ENCODE measurements at regions not wholly inside any gene's neighbourhood (a gene's known extent, or its start where the extent isn't known, plus 50 kb on each side); places are given as distances from the start of the nearest gene placed in this dataset.

DNA sequence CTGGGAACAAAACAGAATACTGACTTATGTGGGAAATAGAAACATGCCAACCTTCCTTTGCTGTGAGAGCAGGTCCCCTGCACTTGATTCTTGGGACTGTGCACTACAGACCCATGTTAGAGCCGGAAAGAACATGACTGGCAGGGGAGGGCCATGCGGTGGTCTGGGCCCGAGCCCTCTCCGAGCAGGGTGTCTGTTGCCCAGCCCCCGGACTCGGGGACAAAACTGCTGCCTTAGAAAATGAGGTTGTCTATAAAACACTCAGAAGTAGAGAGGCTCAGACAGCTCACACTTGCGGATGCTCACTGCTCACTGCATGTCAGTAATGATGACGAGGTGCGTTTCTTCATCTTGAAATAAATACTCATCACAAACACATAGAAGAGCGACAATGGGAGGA, 270.7 kb upstream of the HDAC4 start:
- H3K27ac Mint-ChIP-seq, result no peak overlapping the region
- H3K4me3 Mint-ChIP-seq, result no peak overlapping the region
- no peaks in the 10 kb centered on the region for H3K4me1 Mint-ChIP-seq (ENCODE audit: low read depth)
- no peak for DNase-seq
- H3K36me3 Mint-ChIP-seq (ENCODE audit: insufficient read depth in 2 of 2), result no peaks in the 10 kb centered on the region
- no peaks in the 10 kb centered on the region for H3K27me3 Mint-ChIP-seq (ENCODE audit: low read depth)
- H3K9me3 Mint-ChIP-seq, result no peaks in the 10 kb centered on the region
- no peak for ATAC-seq (replicated peaks in 1 of 2)

DNA sequence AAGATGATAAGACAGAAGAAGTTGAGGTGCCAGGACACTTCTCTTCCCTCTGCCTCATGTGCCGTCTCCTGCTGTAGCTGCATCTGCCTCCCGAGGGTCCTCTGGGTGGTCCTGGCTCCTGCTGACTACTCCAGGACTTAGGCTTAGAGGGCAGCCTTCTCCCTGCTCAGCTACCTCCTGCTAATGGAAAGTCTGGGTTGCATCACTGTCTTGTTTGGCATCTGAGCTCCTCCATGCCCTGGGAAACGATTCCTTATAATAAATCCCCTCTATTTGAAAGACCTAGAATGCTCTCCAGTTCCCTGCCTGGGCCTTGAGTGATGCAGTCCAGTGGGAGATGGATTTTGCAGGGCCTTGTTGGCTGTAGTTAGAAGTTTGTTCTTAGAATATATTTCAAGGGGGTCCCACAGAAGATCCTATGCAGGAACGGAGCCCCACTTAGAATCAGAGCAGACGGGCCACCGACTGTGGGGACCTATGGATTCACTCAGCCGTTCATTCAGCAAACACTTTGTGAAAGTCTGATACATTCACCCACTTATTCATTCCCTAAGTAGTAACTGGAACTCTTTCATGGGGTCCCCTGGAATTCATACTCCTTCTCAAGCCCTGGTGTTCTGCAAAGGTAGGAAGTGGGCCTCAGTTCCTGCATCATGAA, 269.8 kb upstream of the HDAC4 start:
- no peaks in the 10 kb centered on the region for H3K9me3 Mint-ChIP-seq
- H3K36me3 Mint-ChIP-seq (ENCODE audit: insufficient read depth in 2 of 2), result no peaks in the 10 kb centered on the region
- ATAC-seq (replicated peaks in 1 of 2) (no peak), DNase-seq (no peak)
- H3K4me1 Mint-ChIP-seq (ENCODE audit: low read depth), result no peaks in the 10 kb centered on the region
- no peak overlapping the region for H3K27ac Mint-ChIP-seq
- no peak overlapping the region for H3K4me3 Mint-ChIP-seq
- H3K27me3 Mint-ChIP-seq (ENCODE audit: low read depth), result no peaks in the 10 kb centered on the region

DNA sequence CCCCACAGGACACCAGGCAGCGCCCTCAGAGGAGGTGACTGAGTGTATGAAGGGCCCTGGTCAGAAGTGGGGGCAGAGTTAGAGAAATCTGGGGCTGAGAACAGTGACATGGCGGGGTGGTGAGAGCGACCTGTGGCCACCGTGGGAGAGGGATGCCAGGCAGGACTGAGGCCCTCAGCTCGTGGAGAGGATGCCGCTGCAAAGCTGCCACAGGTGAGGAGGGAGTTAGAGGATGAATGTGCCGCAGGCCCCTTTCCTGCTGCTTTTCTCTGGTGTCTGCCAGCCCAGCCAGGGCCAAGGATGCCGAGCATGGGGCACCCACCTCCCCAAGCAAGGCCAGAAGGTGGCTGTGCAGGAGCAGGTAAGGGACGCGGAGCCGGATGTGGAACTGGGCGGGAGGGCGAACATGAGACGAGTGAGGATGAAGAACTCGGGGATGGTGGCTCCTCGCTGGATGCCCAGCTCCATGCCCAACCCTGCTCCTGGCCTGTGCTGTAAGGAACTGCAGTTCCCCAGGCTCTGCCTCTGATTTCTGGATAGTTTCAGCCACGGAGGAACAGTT, 269.2 kb upstream of the HDAC4 start:
- DNase-seq (no peak), ATAC-seq (replicated peaks in 1 of 2) (no peak)
- Mint-ChIP-seq H3K27ac (no peak overlapping the region), H3K27me3 (ENCODE audit: low read depth) (no peaks in the 10 kb centered on the region), H3K4me1 (ENCODE audit: low read depth) (no peaks in the 10 kb centered on the region), H3K36me3 (ENCODE audit: insufficient read depth in 2 of 2) (no peaks in the 10 kb centered on the region), H3K4me3 (no peak overlapping the region), H3K9me3 (no peaks in the 10 kb centered on the region)

DNA sequence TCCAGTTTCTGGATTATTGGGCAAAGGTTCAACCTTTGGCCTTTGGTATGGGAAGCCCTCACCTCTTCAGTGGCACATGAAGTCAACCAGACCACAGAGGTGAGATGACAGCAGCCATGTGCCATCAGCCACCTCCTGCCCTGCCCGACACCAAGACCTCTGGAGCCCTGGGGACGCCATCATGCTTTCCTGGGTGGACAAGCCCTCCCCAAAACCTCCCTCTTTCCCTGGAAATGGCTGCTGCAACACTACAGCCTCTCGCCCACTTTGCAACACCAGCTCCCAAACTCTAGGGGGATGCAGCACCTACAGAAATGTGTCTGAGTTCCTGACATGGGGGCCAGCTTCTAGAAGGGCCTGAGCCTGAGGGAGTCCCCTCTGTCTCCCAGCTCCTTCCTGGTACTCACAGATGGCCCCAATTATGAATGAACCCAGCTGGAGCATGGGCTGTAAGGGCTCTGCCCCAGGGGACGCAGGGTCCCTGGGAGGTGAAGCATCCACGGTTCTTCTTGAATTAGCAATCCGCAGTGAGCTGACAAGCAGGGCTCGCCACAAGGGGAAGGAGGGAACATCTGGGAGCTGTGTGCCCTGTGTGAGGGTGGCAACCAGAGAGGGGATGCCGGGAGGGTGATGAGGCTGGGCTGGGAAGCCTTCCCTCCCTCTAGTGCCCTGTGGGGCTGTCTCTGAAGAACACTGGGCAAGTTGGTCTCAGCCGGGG, 268.5 kb upstream of the HDAC4 start:
- ATAC-seq (replicated peaks in 1 of 2) (no peak), DNase-seq (no peak)
- Mint-ChIP-seq H3K27ac (no peak overlapping the region), H3K4me3 (no peak overlapping the region), H3K4me1 (ENCODE audit: low read depth) (no peaks in the 10 kb centered on the region), H3K27me3 (ENCODE audit: low read depth) (no peaks in the 10 kb centered on the region), H3K36me3 (ENCODE audit: insufficient read depth in 2 of 2) (no peaks in the 10 kb centered on the region), H3K9me3 (no peaks in the 10 kb centered on the region)

DNA sequence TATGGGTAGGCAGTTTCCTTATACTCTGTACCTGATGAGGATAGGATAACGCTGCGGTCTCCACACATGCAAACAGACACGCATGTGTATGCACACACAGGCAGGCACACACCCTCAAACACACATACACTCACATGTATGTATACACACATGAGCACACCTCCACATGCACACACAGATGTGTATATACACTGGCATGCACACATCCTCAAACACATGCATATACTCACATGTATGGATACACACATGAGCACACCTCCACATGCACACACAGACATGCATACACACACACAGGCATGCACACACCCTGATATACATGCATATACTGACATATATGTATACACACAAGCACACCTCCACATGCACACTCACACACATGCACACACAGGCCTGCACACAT, 267.8 kb upstream of the HDAC4 start:
- ATAC-seq (replicated peaks in 1 of 2) (no peak), DNase-seq (no peak)
- no peak overlapping the region for H3K27ac Mint-ChIP-seq
- H3K4me3 Mint-ChIP-seq, result no peak overlapping the region
- peaks cover 2% of the 10 kb centered on the region for H3K27me3 Mint-ChIP-seq (ENCODE audit: low read depth)
- H3K9me3 Mint-ChIP-seq, result no peaks in the 10 kb centered on the region
- H3K4me1 Mint-ChIP-seq (ENCODE audit: low read depth), result no peaks in the 10 kb centered on the region
- H3K36me3 Mint-ChIP-seq (ENCODE audit: insufficient read depth in 2 of 2), result no peaks in the 10 kb centered on the region

DNA sequence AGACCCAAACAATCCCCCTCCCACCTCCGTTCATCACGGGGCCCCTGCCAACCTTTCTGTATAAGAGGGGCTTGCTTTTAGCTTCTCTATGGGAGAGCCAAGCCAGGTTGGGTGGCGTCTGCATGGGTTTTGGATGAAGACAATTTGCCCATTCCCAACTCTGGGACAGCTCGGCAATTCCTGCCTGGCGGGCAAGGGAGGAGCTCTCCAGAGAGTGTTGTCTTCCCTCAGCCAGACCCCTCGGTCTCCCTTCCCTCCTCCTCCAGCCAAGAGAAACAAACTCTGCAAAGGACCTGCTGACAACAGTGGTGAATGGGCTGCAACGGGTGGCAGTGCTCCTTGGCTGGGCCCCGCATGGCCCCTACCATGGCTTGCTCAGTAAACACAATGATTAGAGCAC, 267.2 kb upstream of the HDAC4 start:
- peaks cover 8% of the 10 kb centered on the region for H3K27me3 Mint-ChIP-seq (ENCODE audit: low read depth)
- no peak overlapping the region for H3K27ac Mint-ChIP-seq
- DNase-seq (no peak), ATAC-seq (replicated peaks in 1 of 2) (no peak)
- no peak overlapping the region for H3K4me3 Mint-ChIP-seq
- no peaks in the 10 kb centered on the region for H3K36me3 Mint-ChIP-seq (ENCODE audit: insufficient read depth in 2 of 2)
- H3K9me3 Mint-ChIP-seq, result no peaks in the 10 kb centered on the region
- no peaks in the 10 kb centered on the region for H3K4me1 Mint-ChIP-seq (ENCODE audit: low read depth)

DNA sequence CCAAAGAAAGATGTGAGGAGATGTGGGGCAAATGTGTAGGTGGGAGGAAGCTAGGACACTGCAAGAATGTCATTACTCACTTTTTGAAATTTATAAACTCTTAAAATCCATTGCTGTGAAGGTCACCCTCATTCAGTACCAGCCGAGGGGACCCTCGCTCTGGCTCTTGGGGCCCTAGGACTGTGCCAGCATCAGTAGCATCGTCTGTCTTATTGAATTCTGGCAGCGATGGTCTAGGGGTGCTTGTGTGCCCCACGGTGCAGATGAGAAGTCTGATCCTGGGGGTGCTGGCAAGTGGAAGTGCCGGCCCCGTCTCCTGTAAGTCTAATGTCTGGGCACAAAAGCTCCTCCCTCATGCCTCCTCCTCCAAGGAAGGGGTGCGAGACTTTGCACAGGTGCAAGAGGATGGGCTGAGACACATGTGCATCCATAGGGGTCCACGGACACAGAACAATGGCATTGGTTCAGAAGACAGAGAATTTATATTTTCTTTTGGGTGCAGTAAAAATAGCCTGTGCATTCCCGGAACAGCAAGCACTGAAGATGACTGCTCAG, 266.7 kb upstream of the HDAC4 start:
- no peak for ATAC-seq (replicated peaks in 1 of 2)
- Mint-ChIP-seq H3K36me3 (ENCODE audit: insufficient read depth in 2 of 2) (no peaks in the 10 kb centered on the region), H3K4me3 (no peak overlapping the region), H3K9me3 (no peaks in the 10 kb centered on the region), H3K27me3 (ENCODE audit: low read depth) (peaks cover 10% of the 10 kb centered on the region), H3K27ac (no peak overlapping the region), H3K4me1 (ENCODE audit: low read depth) (no peaks in the 10 kb centered on the region)
- no peak for DNase-seq

DNA sequence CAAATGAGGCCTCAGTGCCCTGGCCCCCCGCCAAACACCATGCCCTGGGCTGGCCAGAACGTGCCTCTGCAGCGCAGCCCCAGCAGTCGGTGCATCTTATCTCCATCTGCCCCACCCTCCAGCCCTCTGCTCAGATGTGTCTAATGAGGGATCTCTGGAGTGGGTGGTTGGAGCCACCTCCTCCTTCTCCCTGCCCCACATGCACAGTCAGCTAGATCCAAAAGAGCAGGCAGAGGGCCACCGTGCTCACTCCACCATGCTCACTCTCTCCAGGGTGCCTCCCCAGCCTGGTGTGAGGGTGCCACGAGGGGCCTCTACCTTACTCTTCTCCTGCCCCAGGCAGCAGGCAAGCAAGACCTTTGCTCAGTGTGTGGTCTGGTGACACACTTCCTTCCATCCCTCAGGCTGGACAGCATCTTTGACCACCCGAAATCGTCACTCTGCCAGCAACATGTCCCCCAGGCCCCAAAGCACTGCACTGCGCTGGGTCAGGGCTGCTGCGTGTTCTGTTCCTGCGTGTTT, 266.1 kb upstream of the HDAC4 start:
- DNase-seq, result no peak
- ATAC-seq (replicated peaks in 1 of 2), result no peak
- no peaks in the 10 kb centered on the region for H3K4me1 Mint-ChIP-seq (ENCODE audit: low read depth)
- no peak overlapping the region for H3K4me3 Mint-ChIP-seq
- H3K36me3 Mint-ChIP-seq (ENCODE audit: insufficient read depth in 2 of 2), result no peaks in the 10 kb centered on the region
- no peak overlapping the region for H3K27ac Mint-ChIP-seq
- H3K27me3 Mint-ChIP-seq (ENCODE audit: low read depth), result peaks cover 16% of the 10 kb centered on the region
- no peaks in the 10 kb centered on the region for H3K9me3 Mint-ChIP-seq

DNA sequence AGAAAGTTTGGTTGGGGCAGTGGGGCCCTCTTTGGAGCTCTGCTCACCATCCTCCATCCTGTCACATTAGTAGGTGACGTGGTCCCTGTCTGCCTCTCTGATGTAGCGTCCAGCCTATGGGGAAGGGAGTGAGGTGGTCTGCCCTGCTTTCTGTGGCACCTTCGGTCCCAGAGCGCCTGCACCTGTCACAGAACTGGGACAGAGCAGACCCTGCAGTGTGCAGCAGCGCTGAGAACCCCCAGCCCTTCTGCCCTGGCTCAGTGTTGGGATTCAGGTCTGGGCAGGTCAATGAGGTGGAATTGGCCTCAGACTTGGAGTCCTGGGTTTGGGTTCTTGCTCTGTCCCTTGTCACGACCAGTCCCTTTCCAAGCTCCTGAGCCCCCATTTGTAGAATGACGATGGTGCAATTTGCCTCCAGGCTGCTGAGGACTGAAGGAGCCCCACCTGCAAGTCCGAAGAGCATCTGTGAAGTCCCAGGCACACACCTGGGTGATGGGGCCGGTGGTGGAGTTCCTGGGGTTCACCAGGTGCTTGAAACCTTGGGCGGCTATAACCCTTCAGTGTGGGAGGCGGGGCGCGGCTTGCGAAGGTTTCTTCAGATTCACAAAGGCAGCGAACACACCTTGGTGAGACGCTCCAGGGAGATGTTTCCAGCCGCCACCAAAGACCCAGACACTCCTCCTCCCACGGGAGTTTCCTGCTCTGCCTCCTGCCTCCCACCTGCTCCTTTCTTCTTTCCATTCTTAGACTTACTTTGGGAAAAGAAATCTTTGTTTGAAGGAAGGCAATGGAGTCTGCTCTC, 265.4 kb upstream of the HDAC4 start:
- Mint-ChIP-seq H3K27ac (no peak overlapping the region), H3K4me1 (ENCODE audit: low read depth) (no peaks in the 10 kb centered on the region), H3K36me3 (ENCODE audit: insufficient read depth in 2 of 2) (no peaks in the 10 kb centered on the region)

DNA sequence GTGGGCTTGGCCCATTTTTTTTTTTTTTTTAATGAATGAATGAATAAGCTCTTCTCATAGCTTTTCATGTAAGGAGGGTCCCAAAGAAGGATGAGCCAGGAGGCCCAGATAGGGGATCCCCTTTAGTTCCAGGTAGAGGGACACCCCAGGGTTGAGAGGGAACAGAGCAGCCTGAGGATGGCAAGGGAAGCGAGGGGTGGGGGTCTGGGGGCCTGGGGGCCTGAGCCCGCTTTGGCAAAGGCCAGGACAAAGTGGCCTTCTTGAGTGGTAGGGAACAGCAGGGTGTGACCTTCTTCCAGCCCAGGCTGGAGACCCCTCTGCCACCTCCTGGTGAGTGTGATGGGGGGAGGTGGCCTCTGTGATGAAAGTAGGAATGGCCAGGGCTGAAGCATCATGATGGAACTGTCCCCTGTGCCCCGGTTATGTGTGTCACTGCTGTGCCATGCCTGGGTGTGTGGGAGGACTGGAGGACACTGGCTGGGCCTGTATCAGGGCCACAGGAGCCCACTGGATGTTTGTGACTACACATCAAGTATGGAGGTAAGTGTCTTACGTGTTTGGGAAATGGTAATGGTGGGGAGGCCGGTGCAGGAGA, 263.5 kb upstream of the HDAC4 start:
- Mint-ChIP-seq H3K4me1 (ENCODE audit: low read depth) (no peaks in the 10 kb centered on the region), H3K9me3 (no peaks in the 10 kb centered on the region), H3K27me3 (ENCODE audit: low read depth) (peaks cover 25% of the 10 kb centered on the region), H3K27ac (no peak overlapping the region), H3K4me3 (no peak overlapping the region), H3K36me3 (ENCODE audit: insufficient read depth in 2 of 2) (no peaks in the 10 kb centered on the region)
- no peak for ATAC-seq (replicated peaks in 1 of 2)
- no peak for DNase-seq

More for the DNA sequence above, 265.4 kb upstream of the HDAC4 start:
- H3K9me3 Mint-ChIP-seq, result no peaks in the 10 kb centered on the region
- H3K4me3 Mint-ChIP-seq, result no peak overlapping the region
- no peak for ATAC-seq (replicated peaks in 1 of 2)
- no peak for DNase-seq
- peaks cover 23% of the 10 kb centered on the region for H3K27me3 Mint-ChIP-seq (ENCODE audit: low read depth)

DNA sequence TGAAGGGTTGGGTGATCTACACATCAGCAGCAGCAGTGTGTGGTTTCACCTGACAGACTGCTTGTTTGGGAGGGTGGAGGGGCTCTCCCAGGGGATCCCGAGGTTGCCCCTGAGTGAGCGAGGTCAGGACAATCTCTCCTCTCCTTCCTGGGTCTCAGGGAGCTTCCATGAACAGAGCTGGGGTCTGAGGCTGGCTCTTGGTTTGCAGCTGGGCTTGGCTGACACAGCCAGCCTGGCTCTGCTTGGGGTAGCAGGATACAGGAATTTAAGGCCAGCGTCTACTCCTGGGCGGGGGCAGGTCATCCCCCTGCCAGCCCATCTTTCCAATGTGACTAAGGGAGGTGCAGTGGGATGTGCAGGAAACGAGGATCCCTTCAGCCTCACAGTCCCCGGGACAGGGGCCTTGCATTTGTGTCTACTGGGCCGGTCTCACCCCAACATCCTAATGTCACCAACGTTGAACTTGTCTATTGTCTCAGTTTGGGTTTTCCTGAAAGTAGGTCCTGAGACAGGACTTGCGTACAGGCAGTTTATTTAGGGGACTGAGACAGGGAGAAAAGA, 262.6 kb upstream of the HDAC4 start:
- H3K27ac Mint-ChIP-seq, result no peak overlapping the region
- no peak for DNase-seq
- H3K4me1 Mint-ChIP-seq (ENCODE audit: low read depth), result no peaks in the 10 kb centered on the region
- H3K4me3 Mint-ChIP-seq, result no peak overlapping the region
- H3K36me3 Mint-ChIP-seq (ENCODE audit: insufficient read depth in 2 of 2), result no peaks in the 10 kb centered on the region
- peaks cover 25% of the 10 kb centered on the region for H3K27me3 Mint-ChIP-seq (ENCODE audit: low read depth)
- H3K9me3 Mint-ChIP-seq, result no peaks in the 10 kb centered on the region
- ATAC-seq (replicated peaks in 1 of 2), result no peak

DNA sequence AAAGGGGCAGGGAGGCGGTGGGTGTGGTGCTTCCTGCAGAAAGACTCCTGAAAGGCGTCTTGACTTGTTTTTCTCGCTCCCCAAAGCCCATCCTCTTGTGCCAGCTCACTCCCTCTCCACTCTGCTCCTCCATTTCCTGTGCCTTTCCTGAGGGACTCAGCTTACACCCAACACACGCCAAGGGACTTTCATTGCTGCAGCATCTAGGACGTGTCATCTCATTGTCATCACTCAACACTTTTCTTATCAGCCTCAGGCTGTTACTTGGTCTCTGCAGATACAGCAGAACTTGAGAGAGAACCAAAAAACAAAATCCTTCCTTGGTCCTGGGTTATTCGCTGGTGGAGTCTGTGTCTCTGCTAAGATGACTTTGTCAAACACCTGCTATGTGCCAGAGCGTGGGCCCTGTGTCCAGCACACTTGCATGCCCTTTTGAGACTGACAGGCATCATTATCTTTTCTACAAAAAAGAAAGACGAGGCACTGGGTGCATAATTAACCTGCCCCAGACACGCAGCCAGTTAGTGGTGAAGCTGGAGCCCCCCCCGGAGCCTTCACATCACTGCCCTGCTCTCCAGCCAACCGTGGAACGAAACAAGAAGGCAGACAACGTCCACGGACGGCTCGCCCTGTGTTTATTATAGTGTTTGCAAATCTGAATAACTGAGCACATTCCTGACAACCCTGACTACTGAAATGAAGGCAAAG, 261.7 kb upstream of the HDAC4 start:
- peaks cover 25% of the 10 kb centered on the region for H3K27me3 Mint-ChIP-seq (ENCODE audit: low read depth)
- H3K9me3 Mint-ChIP-seq, result no peaks in the 10 kb centered on the region
- H3K4me1 Mint-ChIP-seq (ENCODE audit: low read depth), result no peaks in the 10 kb centered on the region
- ATAC-seq (replicated peaks in 1 of 2) (no peak), DNase-seq (no peak)
- H3K4me3 Mint-ChIP-seq, result no peak overlapping the region
- no peaks in the 10 kb centered on the region for H3K36me3 Mint-ChIP-seq (ENCODE audit: insufficient read depth in 2 of 2)
- H3K27ac Mint-ChIP-seq, result no peak overlapping the region
